Stimulated activated CD4-positive, alpha-beta T cell treated with anti-CD3 and anti-CD28 coated beads, Interleukin-2, amount 100 ng/mL, for 24 hours (primary cell): ENCODE measurements at regions not wholly inside any gene's neighbourhood (a gene's known extent, or its start where the extent isn't known, plus 50 kb on each side); places are given as distances from the start of the nearest gene placed in this dataset.

Experiments
- DNase-seq, 2 donors: peaks; one replicate each; pipeline ENCODE4 v3.0.0-alpha.2; 2020

DNA sequence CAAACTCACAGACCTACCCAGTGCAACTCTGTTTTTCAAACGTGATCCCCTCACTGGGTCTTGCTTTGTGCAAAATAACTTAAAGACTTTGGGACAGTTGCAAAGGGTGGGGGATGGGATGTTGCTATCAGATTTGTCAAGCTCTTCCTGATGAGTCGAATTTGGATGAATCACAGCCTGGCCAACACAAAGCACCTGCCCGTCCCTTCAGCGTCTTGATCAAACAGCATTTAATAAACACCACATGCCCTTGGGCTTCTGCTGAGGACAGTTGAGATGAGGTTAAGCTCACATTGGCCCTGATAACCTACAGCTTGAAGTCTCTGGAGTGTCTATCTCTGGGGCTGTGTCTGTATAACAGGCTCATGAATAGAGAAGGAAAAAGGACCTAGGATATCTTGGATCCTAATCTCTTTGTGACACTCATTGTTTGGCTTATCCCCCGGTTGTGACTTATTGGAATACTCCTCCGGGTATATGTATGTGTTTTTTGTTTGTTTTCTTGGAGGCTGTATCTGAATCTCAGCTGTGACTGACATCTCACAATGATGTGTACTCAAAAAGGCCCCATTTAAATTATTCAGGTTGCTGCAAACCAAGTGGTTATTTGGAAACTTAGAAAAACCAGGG lies 132.6 kb upstream of the NAMPT start:
- no peak for DNase-seq

DNA sequence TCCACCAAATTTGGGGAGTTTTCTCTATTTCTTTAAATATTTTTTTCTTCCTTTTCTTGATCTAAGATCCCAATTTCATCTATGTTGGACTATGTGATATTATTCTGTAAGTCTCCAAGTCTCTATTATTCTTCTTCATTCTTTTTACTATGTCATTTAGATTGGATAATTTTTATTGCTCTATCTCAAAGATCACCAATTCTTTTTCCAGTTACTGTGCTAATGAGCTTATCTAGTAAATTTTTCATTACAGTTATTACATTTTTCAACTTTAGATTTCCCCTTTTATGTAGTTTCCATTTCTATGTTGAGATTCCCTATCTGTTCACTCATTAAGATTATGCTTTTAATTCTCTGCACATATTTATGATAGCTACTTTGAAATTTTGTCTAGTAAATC lies 131.6 kb upstream of the NAMPT start:
- DNase-seq, result no peak

DNA sequence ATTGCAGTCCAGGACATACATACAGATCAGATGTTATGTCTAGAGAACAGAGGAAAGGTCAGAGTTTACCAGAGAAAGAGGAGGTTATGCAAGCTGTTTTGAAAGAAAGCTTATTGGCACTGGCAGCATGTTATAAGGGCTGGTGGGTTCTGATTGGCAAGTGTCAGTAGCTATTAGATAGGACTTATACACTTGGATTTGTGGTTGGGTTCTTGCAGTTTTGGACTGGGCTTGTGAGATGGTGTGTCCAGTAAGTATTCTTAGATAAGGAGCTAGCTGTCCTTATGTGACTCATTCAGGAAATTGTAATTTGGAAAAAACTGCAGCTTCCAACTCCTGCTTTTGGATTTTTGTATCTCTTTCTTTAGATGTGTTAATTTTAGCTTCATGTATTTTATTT lies 130.7 kb upstream of the NAMPT start:
- DNase-seq, result no peak

DNA sequence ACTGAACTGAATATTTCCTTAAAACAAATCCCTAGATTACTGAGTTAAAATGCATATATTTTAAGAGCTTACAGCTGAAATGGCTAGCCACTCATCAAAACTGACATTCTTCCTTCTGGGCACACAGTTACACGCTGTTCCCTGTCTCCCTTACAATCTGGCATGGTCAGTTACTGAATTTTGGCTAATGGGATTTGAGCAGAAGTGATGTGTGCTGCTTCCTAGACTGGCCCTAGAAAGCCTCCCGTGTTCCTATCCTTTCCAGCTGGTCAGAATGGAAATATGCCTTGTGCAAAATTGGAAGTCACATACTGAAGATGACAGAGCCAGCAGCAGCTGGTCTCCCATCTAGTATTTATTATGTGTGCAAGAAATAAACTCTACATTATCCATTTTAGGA lies 128.7 kb upstream of the NAMPT start:
- no peak for DNase-seq

DNA sequence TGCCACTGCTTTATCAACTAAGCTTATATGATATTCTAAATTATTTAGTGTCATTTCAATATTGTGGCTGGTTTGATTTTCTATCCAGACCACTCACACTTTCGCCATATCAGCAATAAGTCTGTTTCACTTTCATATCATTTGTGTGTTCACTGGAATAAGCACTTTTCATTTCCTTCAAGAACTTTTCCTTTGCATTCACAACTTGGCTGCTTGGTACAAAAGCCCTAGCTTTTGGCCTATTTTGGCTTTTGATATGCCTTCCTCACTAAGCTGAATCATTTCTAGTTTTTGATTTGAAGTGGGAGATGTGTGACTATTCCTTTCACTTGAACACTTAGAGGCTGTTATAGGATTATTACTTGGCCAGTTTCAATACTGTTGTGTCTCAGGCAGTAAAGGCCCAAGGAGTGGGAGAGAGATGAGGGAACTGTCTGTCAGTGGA lies 120.9 kb upstream of the NAMPT start:
- DNase-seq, result no peak

DNA sequence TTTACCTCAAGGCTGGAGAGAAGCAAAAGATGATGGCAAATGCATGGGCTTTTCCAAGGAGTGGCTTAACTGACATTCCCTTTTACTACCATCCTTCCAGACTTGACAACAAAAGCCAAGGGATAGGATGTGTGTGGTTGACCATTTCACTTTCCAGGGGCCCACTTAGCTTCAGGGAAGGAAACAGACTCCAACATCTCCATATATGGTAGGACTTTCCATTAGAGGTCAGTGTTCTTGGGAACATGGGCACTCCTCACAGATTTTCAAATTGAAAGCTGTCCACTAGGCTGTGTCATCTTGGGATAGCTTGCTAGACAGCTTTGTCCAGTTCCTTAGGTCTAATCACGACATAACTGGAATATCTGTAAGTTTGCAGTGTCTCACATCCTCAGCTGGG lies 118.1 kb upstream of the NAMPT start:
- no peak for DNase-seq

DNA sequence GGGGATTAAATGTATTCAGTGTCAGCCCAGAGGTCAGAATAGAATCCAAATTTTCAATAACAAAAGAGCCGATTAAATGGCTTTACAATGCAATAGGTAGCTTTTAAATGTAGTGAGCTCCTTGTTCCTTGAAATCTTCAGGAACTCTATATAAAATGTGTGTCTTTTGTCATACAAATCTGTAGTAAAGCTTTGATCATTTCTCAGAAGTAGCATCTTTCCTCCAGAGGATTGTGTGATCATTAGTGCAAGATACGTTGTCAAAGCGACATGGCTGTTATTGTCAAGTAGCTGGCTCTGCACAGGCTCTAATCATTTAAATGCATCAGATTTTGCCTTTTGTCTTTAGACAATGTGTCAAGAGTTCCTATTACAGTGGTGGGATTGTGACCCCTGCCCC lies 116.1 kb upstream of the NAMPT start:
- no peak for DNase-seq

DNA sequence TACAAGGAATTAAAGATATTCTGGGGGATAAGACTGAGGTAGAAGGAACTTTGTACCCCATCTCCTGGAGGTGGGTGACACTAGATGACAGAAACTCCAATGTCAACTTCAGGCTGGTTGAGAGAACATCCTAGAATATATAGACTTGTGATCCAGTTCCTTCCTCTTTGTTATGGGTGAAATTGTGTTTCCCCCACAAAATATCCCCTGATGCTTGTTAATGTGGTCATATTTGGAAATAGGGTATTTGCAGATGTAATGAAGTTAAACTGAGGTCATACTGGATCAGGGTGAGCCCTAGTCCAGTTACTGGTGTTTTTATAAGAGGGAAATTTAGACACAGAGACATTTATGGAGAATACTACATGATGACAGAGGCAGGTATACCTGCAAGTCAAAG lies 114.0 kb upstream of the NAMPT start:
- no peak for DNase-seq

DNA sequence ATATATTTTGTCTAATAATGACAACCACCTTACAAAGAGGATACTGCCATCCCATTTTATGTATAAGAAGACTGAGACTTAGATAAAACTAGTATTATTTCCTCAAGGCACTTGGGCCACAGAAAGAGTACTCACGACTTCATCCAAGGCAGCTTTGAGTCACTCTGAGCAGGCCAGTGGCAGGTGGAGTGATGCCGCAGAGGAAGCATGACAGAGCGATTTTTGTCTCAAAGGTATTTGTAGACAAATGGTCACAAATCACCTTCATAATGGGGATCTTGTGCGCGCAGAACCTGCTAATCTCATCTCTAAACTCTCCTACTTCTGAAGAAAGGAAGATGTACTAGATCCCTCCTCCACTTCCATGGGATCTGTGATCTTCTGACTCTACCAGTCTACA lies 113.2 kb upstream of the NAMPT start:
- DNase-seq, result no peak

DNA sequence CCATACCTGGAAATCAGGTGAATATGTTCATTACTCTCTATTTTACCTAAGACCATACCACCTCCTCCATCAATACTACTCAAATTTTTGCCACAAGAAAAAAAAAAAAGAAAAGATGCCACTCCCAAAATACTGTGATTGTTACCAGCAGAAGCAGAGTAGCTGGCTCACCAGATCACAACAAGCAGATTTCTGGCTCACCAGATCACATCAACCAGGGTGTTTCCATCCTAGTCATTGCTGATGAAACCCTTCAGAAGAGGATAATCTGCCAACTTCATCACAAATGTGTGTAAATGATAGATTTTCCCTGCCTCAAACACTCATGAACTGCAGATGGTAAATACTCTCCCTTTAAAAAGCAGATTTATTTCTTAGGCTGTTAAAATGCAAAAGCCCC lies 109.7 kb upstream of the NAMPT start:
- DNase-seq, result no peak

DNA sequence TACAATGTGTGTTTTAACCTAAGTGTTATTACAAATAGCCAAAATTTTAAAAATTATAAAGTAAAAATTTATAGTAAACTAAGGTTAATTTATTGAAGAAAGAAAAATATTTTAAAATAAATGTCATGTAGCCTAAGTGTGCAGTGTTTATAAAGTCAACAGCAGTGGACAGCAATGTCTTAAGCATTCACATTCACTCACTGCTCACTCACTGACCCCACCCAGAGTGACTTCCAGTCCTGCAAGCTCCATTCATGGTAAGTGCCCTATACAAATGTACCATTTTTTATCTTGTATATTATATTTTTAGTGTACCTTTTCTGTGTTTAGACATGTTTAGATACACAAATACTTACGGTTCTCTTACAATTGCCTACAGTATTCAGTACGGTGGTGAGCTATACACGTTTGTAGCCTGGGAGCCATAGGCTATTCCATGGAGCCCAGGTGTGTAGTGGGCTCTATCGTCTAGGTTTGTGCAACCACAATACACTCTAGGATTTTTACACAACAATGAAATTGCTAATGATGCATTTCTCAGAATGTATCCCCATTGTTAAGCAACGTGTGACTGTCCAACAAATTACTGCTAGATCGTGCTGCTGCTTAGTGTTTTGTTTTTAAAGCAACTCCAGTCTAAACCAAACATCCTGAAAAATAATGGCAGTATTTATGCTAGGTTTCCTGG lies 108.9 kb upstream of the NAMPT start:
- DNase-seq, result no peak

DNA sequence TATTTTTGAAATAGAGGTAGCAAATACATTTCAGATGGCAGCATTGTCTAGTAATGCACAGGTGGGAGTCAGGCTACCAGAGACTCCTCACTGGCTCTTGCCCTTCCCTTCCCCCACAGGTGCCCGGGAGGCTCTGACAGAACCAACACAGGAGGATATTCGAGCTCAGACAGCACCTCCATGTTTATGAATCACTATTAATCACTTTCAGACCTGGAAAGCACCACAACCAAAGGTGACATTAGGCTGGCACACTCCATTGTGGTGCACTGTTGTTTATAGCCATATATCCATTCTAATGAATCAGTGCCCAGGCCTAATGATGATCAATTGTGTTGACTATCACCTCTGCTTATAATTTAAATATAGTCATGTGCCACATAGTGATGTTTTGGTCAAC lies 107.8 kb upstream of the NAMPT start:
- no peak for DNase-seq

DNA sequence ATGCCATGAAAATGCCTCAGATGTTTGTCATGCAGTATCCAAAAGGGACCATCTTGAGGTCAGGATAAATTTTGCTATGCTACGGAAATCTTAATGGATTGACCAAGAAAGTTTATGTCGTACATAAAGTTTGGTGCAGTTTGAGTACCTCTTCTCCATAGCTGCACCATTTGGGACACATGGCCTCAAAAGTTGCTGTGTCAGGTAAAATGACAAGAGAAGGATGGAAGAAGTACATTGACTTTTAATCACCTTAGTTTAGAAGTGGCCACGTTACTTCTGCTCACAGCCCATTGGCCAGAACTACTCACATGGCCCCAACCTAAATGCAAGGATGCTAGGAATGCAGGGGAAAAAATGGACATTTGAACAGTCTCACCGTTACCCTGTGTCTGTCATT lies 107.4 kb upstream of the NAMPT start:
- no peak for DNase-seq

DNA sequence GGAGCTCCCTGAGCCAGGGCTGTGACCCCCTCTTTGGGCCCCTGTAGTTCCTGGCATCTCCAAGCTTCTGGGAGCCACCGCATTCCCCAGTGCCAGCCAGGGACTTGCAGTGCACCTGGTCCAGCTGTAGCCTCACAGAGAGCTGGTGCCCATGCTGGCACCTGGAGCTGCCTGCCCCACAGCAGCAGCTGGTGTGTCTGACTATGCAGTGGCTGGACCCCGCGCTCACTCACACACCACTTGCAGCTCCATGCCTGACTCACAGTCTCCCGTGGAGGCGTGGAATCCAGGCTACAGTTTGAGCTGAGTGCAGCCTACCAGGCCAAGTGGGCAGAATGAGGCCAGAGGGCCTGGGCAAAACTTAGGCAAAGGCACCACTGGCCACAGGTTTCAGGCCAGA lies 102.2 kb upstream of the NAMPT start:
- DNase-seq, result no peak

DNA sequence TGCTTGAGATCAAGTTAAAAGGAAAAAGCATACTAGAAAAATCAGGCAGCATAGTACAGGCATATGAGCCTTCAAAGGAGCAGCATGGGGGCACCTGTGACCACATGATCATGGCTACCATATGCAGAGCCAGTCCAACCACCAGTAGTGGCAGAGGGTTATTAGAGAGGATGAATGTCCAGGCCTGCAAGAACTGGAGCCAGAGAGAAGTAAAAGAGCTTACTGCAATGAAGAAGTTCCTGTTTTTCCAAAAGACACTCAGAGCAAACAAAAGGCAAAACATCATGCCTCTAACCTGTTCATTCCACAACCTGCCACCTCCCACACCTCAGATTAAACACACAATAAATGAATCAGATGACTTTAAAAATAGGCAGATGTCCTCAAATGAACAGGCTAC lies 99.6 kb upstream of the NAMPT start:
- no peak for DNase-seq

DNA sequence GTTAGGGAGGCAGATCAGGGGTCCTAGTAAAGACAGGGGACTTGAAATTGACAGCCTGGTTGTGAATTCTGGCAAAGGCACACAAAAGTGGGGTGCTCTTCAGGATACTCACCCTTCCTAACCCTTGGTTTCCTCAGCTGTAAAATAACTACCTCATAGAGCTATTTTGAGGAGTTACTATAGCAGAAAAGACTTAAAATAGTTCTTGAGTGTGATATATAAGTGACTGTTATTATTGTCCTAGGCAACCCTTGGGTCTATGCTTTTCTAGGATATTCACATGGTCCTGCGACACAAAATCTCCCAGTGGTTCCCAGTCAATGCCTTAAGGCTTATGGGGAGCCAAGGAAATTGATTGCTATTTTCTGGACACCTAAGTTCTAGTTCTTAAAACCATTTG lies 98.1 kb upstream of the NAMPT start:
- no peak for DNase-seq

DNA sequence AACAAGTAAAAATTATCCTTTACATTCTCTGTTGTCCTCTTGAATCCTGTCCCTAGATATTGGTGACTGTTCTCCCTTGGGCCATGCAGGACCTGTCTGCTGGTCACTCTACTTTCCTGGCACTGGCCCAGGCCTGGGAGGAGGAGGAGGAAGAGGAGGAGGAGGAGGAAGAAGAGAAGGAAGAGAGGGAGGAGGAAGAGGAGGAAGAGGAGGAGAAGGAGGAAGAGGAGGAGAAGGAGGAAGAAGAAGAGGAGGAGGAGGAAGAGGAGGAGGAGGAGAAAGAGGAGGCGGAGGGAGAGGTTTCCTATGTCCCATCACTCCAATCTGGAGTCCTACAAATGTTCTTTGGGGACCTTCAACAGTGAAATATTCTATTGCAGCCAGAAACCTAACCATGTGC lies 97.3 kb upstream of the NAMPT start:
- DNase-seq, result no peak

DNA sequence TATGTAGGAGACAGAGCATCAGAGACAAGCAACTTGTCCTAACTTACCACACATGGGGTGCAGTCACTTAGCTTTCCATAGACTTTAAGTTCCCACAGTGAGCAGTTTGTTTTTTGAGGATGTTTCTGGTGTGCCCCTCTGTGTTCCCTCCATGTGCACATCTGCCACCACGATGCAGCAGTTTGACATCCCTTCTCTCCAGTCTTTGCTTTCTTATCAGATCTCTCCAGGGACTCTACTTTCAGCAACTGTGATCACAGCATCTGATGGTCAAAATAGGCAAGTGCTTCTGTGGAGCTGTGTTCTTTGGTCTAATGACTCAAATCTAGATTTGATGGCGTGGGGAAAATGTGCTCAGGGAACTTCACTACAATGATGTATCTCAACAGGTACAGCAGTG lies 96.5 kb upstream of the NAMPT start:
- no peak for DNase-seq

DNA sequence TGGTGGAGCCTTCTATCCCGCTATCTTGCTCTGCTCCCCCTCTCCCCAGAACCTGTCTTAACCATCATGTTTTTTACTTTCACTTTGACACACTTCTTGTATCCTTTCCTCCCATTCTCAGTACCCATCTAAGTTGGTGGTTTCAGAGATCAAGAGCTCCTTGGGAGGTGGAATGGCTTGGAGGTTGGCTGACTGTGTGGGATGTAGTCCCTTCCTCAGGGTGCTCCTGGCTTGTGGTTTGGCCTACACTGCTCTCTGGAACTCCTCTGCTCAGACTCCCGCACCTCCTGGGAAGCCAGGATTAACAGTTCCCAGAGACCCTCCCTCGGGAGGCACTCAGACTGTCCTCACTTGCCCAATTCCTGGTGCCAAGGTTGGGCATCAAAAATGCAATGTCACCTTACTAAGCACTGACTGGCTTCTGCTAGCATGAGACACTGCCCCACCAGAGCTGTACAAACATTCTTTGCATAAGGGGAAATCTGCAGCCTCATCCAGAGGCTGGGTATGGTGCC lies 93.1 kb upstream of the NAMPT start:
- DNase-seq, result no peak

DNA sequence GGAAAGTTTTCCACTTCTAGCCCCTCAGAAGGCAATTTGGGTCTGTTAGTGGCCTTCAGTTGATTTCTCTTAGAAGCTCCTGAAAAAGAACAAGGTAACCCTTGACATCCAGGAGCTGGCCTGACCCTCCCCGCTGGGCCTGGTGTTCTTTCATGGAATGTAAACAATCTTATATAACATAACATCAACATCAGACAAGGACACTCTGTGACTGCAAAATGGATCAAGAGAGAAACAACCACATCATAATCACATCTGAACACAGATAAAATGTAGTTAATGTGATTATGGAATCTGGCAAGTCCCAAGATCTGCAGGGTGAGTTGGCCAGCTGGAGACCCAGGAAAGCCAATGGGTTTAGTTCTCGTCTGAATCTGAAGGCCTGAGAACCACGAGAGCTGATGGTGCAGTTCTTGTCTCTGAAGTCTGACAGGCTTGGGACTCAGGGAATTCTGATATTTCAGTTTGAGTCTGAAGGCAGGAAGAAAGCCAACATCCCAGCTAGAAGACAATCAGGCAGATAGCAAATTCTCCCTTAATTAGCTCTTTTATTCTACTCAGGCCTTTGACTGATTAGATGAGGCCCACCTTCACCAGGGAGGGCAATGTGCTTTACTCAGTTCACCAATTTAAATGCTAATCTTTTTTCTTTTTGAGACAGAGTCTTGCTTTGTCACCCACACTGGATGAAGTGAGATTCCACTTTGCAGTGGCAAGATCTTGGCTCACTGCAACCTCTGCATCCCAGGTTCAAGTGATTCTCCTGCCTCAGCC lies 91.4 kb upstream of the NAMPT start:
- no peak for DNase-seq

DNA sequence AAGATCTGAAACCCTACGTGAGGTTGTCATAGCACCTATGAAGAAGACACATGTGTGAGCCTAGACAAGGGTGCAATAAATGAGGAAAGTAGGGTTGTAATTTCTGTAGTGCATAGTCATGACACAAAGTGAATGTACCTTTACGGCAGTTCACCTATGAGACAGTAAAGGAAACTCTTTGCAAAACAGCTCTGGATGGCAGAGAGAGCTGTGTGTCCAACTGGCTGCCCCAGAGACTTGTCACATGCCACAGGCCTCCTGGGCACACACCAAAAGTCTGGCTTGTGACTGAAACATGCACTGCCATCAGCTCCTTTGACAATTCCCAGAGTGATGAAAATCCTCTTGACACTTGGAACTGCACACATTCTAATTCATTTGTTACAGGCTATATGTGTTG lies 90.7 kb upstream of the NAMPT start:
- no peak for DNase-seq

DNA sequence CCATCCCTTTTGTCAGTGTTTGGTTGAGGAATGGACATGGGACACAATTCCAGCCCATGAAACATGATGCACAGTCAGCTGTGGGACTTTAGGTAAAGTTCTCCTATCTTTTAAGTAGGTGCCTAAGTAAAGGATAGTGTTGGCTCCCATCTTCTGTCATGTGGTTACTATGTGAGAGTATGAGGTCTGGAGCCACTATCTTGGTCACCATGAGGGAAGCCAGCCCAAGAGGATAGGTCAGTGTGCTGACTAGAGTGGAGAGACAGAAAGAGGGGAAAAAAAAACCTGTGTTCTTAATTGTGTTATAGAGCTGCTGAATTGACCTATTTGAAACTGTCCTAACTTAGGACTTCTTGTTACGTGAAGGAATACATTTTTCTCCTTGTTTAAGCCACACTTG lies 89.7 kb upstream of the NAMPT start:
- DNase-seq, result no peak

DNA sequence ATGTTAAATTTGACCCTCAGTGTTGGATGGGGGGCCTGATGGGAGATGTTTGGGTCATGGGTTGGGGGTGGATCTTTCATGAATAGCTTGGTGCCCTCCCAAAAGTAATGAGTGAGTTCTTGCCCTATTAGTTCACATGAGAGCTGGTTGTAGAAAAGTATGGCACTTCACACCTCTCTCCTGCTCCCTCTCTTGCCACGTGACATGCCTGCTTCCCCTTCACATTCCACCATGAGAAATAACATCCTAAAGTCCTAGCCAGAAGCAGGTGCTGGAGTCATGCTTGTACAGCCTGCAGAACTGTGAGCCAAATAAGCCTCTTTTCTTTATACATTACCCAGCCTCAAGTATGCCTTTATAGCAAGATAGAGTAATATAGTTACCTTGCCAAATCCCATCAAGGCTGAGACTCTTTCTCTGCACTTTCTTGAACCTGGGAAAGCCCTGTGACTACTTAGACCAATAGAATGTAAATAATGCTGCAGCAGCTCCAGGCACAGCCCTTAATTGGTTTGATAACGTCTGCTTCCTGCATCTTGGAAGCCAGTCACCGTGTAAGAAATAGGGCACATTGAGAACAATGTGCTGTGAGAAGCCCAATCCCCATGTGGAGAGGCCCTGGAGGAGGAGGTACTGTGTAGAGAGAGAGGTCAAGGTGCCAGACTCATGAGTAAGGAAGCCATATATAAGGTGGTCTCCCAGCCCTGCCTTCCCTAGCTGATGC lies 88.0 kb upstream of the NAMPT start:
- DNase-seq, result no peak

DNA sequence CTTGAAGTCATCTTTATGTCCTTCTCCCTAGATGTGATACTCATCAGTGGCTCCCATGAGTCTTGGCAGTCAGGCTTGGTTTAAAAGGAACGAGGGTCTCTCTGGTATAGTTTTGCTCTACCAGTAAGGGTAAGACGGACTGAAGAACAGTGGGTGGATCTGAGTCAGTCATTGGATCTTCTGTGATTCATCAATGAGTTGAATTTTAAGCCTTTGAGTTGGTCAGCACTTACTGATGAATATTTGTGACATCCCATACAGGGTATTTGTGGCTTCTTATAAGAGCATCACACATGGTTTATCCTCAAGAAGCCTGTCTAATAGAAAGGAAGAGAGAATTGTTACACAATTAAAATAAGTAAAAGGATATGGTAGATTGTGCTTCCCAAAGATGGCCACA lies 87.3 kb upstream of the NAMPT start:
- no peak for DNase-seq
